ENCODE measurements at regions not wholly inside any gene's neighbourhood (a gene's known extent, or its start where the extent isn't known, plus 50 kb on each side); places are given as distances from the start of the nearest gene placed in this dataset.

- no peak for DNase-seq (ENCODE audit: low read depth)
Observed at GRCh38 chr13:22128441-22129408, 457.9 kb downstream of the FGF9 start.

GRCh38 chr13:22130254-22130653 lies 459.4 kb downstream of the FGF9 start:
- DNase-seq (ENCODE audit: low read depth): no peak

GRCh38 chr13:22134261-22134660 lies 463.4 kb downstream of the FGF9 start:
- DNase-seq (ENCODE audit: low read depth): no peak

GRCh38 chr13:22135446-22135845 lies 464.6 kb downstream of the FGF9 start:
- no peak for DNase-seq (ENCODE audit: low read depth)

- DNase-seq (ENCODE audit: low read depth): no peak
Observed at GRCh38 chr13:22137361-22138050, 466.6 kb downstream of the FGF9 start.

- no peak for DNase-seq (ENCODE audit: low read depth)
Observed at GRCh38 chr13:22138947-22139346, 468.1 kb downstream of the FGF9 start.

- DNase-seq (ENCODE audit: low read depth): no peak
Observed at GRCh38 chr13:22141716-22142115, 470.8 kb downstream of the FGF9 start.

GRCh38 chr13:22143671-22144070 lies 472.8 kb downstream of the FGF9 start:
- DNase-seq (ENCODE audit: low read depth): no peak

- no peak for DNase-seq (ENCODE audit: low read depth)
Observed at GRCh38 chr13:22144806-22145205, 473.9 kb downstream of the FGF9 start.

- no peak for DNase-seq (ENCODE audit: low read depth)
Observed at GRCh38 chr13:22148187-22148586, 477.3 kb downstream of the FGF9 start.

GRCh38 chr13:22152751-22153150 lies 481.9 kb downstream of the FGF9 start:
- DNase-seq (ENCODE audit: low read depth): no peak

GRCh38 chr13:22154041-22154440 lies 483.2 kb downstream of the FGF9 start:
- DNase-seq (ENCODE audit: low read depth): no peak

GRCh38 chr13:22161871-22162270 lies 491.0 kb downstream of the FGF9 start:
- DNase-seq (ENCODE audit: low read depth): no peak

GRCh38 chr13:22162889-22163288 lies 492.0 kb downstream of the FGF9 start:
- DNase-seq (ENCODE audit: low read depth): no peak

- DNase-seq (ENCODE audit: low read depth): no peak
Observed at GRCh38 chr13:22168437-22169190, 497.7 kb downstream of the FGF9 start.

- no peak for DNase-seq (ENCODE audit: low read depth)
Observed at GRCh38 chr13:22169473-22169872, 498.6 kb downstream of the FGF9 start.

- DNase-seq (ENCODE audit: low read depth): peak; percentile 32
Observed at GRCh38 chr13:22173610-22174009, 502.7 kb downstream of the FGF9 start.

GRCh38 chr13:22175241-22175640 lies 504.4 kb downstream of the FGF9 start:
- DNase-seq (ENCODE audit: low read depth): no peak

- DNase-seq (ENCODE audit: low read depth): no peak
Observed at GRCh38 chr13:22175815-22176214, 504.9 kb downstream of the FGF9 start.

GRCh38 chr13:22176968-22177520 lies 506.2 kb downstream of the FGF9 start:
- no peak for DNase-seq (ENCODE audit: low read depth)

- no peak for DNase-seq (ENCODE audit: low read depth)
Observed at GRCh38 chr13:22178878-22179277, 508.0 kb downstream of the FGF9 start.

GRCh38 chr13:22187329-22187728 lies 516.5 kb downstream of the FGF9 start:
- DNase-seq (ENCODE audit: low read depth): no peak

Data from GM04503 (cell line).